ENCODE measurements at regions not wholly inside any gene's neighbourhood (a gene's known extent, or its start where the extent isn't known, plus 50 kb on each side); places are given as distances from the start of the nearest gene placed in this dataset.
A peak's percentile ranks its signal among the peaks of the same experiment; 100 is the strongest.
"Not testable (repeated sequence)": the region's sequence is repeated elsewhere in the genome, so short reads cannot be mapped to it uniquely, and the experiment has no call there.

DNA sequence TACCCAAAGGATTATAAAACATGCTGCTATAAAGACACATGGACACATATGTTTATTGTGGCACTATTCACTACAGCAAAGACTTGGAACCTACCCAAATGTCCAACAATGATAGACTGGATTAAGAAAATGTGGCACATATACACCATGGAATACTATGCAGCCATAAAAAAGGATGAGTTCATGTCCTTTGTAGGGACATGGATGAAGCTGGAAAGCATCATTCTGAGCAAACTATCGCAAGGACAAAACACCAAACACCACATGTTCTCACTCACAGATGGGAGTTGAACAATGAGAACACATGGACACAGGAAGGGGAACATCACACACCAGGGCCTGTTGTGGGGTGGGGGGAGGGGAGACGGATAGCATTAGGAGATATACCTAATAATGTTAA lies 101.3 kb upstream of the CAST start:
- H3K18ac ChIP-seq (ENCODE audit: low read length); H2BK5ac ChIP-seq (ENCODE audit: low read depth, low read length, poor library complexity); H3K4me2 ChIP-seq (ENCODE audit: low read length); H2AFZ ChIP-seq (ENCODE audit: insufficient read depth, low read length, poor library complexity); H3K14ac ChIP-seq (ENCODE audit: low read length); H3K4me1 ChIP-seq (ENCODE audit: control insufficient read depth in 1 of 2, insufficient read depth in 2 of 2, low read length in 2 of 2); H3K27me3 ChIP-seq (ENCODE audit: insufficient read depth, low read length); H2BK12ac ChIP-seq (ENCODE audit: low read length); H3K79me1 ChIP-seq (ENCODE audit: low read length); H3K27ac ChIP-seq (ENCODE audit: low read depth, low read length); H3K36me3 ChIP-seq (ENCODE audit: control insufficient read depth in 1 of 2, insufficient read depth in 2 of 2, low read length in 2 of 2); H4K12ac ChIP-seq (ENCODE audit: low read depth, low read length); H3K23ac ChIP-seq (ENCODE audit: low read length); H3K9me3 ChIP-seq (ENCODE audit: insufficient read depth, low read depth, low read length); H2AK5ac ChIP-seq (ENCODE audit: low read length); H4K8ac ChIP-seq (ENCODE audit: low read depth, low read length); H3K4me3 ChIP-seq (ENCODE audit: low read depth, low read length); H4K91ac ChIP-seq (ENCODE audit: low read depth, low read length); H2BK120ac ChIP-seq (ENCODE audit: insufficient read depth, low read length, poor library complexity); H3K4ac ChIP-seq (ENCODE audit: low read depth, low read length); H3K9ac ChIP-seq (ENCODE audit: low read length); H3K79me2 ChIP-seq (ENCODE audit: control insufficient read depth, insufficient read depth, low read length, poor library complexity); DNase-seq: not testable (repeated sequence)
- no CpG with 5 or more reads among the region's 2 CpGs for WGBS (ENCODE audit: extremely low coverage, insufficient coverage, insufficient read length)

DNA sequence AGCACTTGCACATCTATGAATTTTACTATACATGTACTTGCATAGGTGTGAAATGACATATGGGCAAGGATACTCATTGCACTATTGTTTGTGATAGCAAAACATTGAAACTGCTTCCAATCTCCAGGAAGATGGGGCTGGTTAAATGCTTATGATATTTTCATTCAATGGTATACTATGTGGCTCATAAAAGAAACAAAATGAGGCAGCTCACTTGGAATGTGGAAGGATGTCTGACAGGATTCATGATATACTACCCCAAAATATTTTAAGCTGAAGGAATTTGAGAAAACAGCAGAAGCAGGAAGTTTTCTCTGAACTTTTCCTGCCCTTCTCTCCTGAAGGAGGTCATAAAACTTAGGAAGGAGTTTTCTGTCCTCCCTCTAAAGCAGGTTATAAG lies 99.6 kb upstream of the CAST start:
- peak in 1 of 2 donors; percentile 33 for DNase-seq
- H3K79me1 ChIP-seq (ENCODE audit: low read length): no peaks in the 10 kb centered on the region
- no peak overlapping the region for H3K23ac ChIP-seq (ENCODE audit: low read length)
- no peak overlapping the region for H3K4ac ChIP-seq (ENCODE audit: low read depth, low read length)
- peaks cover 0 to 2% of the 10 kb centered on the region in 2 experiments for H3K4me1 ChIP-seq (ENCODE audit: control insufficient read depth in 1 of 2, insufficient read depth in 2 of 2, low read length in 2 of 2)
- no peak overlapping the region for H3K18ac ChIP-seq (ENCODE audit: low read length)
- no peak overlapping the region for H3K4me3 ChIP-seq (ENCODE audit: low read depth, low read length)
- H2BK120ac ChIP-seq (ENCODE audit: insufficient read depth, low read length, poor library complexity): no peak overlapping the region
- H3K9me3 ChIP-seq (ENCODE audit: insufficient read depth, low read depth, low read length): no peaks in the 10 kb centered on the region
- no peak overlapping the region for H2AFZ ChIP-seq (ENCODE audit: insufficient read depth, low read length, poor library complexity)
- H3K4me2 ChIP-seq (ENCODE audit: low read length): no peak overlapping the region
- no peak overlapping the region for H2BK12ac ChIP-seq (ENCODE audit: low read length)
- H3K27me3 ChIP-seq (ENCODE audit: insufficient read depth, low read length): no peaks in the 10 kb centered on the region
- H3K79me2 ChIP-seq (ENCODE audit: control insufficient read depth, insufficient read depth, low read length, poor library complexity): no peaks in the 10 kb centered on the region
- H3K9ac ChIP-seq (ENCODE audit: low read length): no peak overlapping the region
- no peak overlapping the region for H2BK5ac ChIP-seq (ENCODE audit: low read depth, low read length, poor library complexity)
- H4K12ac ChIP-seq (ENCODE audit: low read depth, low read length): no peak overlapping the region
- no peak overlapping the region for H3K14ac ChIP-seq (ENCODE audit: low read length)
- no peaks in the 10 kb centered on the region for H3K36me3 ChIP-seq (ENCODE audit: control insufficient read depth in 1 of 2, insufficient read depth in 2 of 2, low read length in 2 of 2)
- H4K91ac ChIP-seq (ENCODE audit: low read depth, low read length): no peak overlapping the region
- H2AK5ac ChIP-seq (ENCODE audit: low read length): no peak overlapping the region
- no peak overlapping the region for H4K8ac ChIP-seq (ENCODE audit: low read depth, low read length)
- no peak overlapping the region for H3K27ac ChIP-seq (ENCODE audit: low read depth, low read length)

DNA sequence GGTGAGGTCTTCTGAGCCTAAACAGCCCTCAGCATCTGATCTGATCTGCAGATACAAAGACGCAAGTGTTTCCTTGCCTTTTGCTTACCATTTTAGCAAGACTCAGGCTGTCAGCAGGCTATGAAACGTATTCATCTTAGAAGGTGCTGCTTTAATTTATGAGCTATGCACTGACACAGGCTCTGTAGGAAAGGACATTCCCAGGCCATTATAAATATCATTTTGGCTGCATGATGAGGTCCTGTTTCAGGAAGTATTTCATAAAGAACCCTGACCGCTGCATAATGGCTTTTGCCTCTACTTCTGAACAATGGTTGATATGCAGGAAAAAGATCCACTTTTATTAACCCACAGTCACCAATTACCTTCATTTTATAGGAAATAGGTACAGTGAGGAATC lies 98.4 kb upstream of the CAST start:
- H3K4me1 ChIP-seq (ENCODE audit: control insufficient read depth in 1 of 2, insufficient read depth in 2 of 2, low read length in 2 of 2): peaks cover 0 to 2% of the 10 kb centered on the region in 2 experiments
- no peak overlapping the region for H2AK5ac ChIP-seq (ENCODE audit: low read length)
- H4K91ac ChIP-seq (ENCODE audit: low read depth, low read length): no peak overlapping the region
- H3K9me3 ChIP-seq (ENCODE audit: insufficient read depth, low read depth, low read length): no peaks in the 10 kb centered on the region
- H3K4ac ChIP-seq (ENCODE audit: low read depth, low read length): no peak overlapping the region
- H2AFZ ChIP-seq (ENCODE audit: insufficient read depth, low read length, poor library complexity): no peak overlapping the region
- H4K8ac ChIP-seq (ENCODE audit: low read depth, low read length): no peak overlapping the region
- no peak overlapping the region for H3K23ac ChIP-seq (ENCODE audit: low read length)
- H3K36me3 ChIP-seq (ENCODE audit: control insufficient read depth in 1 of 2, insufficient read depth in 2 of 2, low read length in 2 of 2): no peaks in the 10 kb centered on the region
- DNase-seq: no peak
- no peak overlapping the region for H2BK5ac ChIP-seq (ENCODE audit: low read depth, low read length, poor library complexity)
- no peak overlapping the region for H2BK120ac ChIP-seq (ENCODE audit: insufficient read depth, low read length, poor library complexity)
- H3K27me3 ChIP-seq (ENCODE audit: insufficient read depth, low read length): no peaks in the 10 kb centered on the region
- no peaks in the 10 kb centered on the region for H3K79me1 ChIP-seq (ENCODE audit: low read length)
- no peaks in the 10 kb centered on the region for H3K79me2 ChIP-seq (ENCODE audit: control insufficient read depth, insufficient read depth, low read length, poor library complexity)
- no peak overlapping the region for H2BK12ac ChIP-seq (ENCODE audit: low read length)
- H3K18ac ChIP-seq (ENCODE audit: low read length): no peak overlapping the region
- whole genome bisulfite sequencing (ENCODE audit: extremely low coverage, insufficient coverage, insufficient read length): no CpG with 5 or more reads among the region's 3 CpGs
- no peak overlapping the region for H3K14ac ChIP-seq (ENCODE audit: low read length)
- H3K4me2 ChIP-seq (ENCODE audit: low read length): no peak overlapping the region
- H3K9ac ChIP-seq (ENCODE audit: low read length): no peak overlapping the region
- H4K12ac ChIP-seq (ENCODE audit: low read depth, low read length): no peak overlapping the region
- H3K27ac ChIP-seq (ENCODE audit: low read depth, low read length): no peak overlapping the region
- no peak overlapping the region for H3K4me3 ChIP-seq (ENCODE audit: low read depth, low read length)

DNA sequence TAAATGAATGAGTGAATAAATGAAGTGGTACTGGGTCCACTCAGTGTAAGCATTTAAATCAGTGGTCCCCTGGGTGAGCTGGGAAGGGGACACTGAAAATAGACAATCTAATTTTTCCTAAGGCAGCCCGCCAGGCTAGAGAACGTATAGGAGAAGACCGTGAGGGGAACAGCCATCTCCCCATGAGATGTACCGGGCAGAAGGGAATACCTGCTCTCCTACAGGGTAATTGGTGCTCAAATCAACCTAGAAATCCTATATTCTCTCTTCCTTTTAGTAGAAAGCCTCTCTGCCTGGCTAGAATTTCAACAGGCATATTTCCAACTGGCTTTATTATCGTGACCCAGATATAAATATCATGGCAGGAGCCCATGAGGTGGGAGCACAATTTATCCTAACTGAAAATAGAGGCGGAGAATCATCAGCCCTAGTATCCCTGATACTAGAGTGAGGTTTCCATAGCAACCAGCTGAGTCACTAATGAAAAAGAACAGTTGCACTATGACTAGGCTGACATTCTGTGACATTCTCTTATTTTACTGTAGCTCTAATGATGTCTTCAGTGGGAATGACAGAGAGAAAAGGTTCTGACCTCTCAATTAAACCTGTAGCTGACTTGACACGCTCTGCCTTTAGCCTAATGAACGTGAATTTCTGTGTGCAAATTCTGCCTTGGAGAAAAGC lies 96.5 kb upstream of the CAST start:
- Histone ChIP-seq H3K4me2 (ENCODE audit: low read length) (no peak overlapping the region), H4K8ac (ENCODE audit: low read depth, low read length) (no peak overlapping the region), H3K27ac (ENCODE audit: low read depth, low read length) (no peak overlapping the region), H2BK120ac (ENCODE audit: insufficient read depth, low read length, poor library complexity) (no peak overlapping the region), H2BK12ac (ENCODE audit: low read length) (no peak overlapping the region), H4K12ac (ENCODE audit: low read depth, low read length) (no peak overlapping the region), H3K4me1 (ENCODE audit: control insufficient read depth in 1 of 2, insufficient read depth in 2 of 2, low read length in 2 of 2) (peaks cover 0 to 2% of the 10 kb centered on the region in 2 experiments), H2AK5ac (ENCODE audit: low read length) (no peak overlapping the region), H3K9ac (ENCODE audit: low read length) (no peak overlapping the region), H3K4ac (ENCODE audit: low read depth, low read length) (no peak overlapping the region), H3K14ac (ENCODE audit: low read length) (no peak overlapping the region), H3K4me3 (ENCODE audit: low read depth, low read length) (no peak overlapping the region), H3K79me1 (ENCODE audit: low read length) (no peaks in the 10 kb centered on the region), H2BK5ac (ENCODE audit: low read depth, low read length, poor library complexity) (no peak overlapping the region), H3K23ac (ENCODE audit: low read length) (no peak overlapping the region), H2AFZ (ENCODE audit: insufficient read depth, low read length, poor library complexity) (no peak overlapping the region), H4K91ac (ENCODE audit: low read depth, low read length) (no peak overlapping the region), H3K36me3 (ENCODE audit: control insufficient read depth in 1 of 2, insufficient read depth in 2 of 2, low read length in 2 of 2) (no peaks in the 10 kb centered on the region), H3K27me3 (ENCODE audit: insufficient read depth, low read length) (no peaks in the 10 kb centered on the region), H3K79me2 (ENCODE audit: control insufficient read depth, insufficient read depth, low read length, poor library complexity) (no peaks in the 10 kb centered on the region), H3K9me3 (ENCODE audit: insufficient read depth, low read depth, low read length) (no peaks in the 10 kb centered on the region), H3K18ac (ENCODE audit: low read length) (no peak overlapping the region)
- no CpG with 5 or more reads among the region's 8 CpGs for WGBS (ENCODE audit: extremely low coverage, insufficient coverage, insufficient read length)
- peak in 1 of 2 donors; percentile 37 for DNase-seq
